Progenitor cell of endocrine pancreas (in vitro differentiated cells): ENCODE measurements at regions not wholly inside any gene's neighbourhood (a gene's known extent, or its start where the extent isn't known, plus 50 kb on each side); places are given as distances from the start of the nearest gene placed in this dataset.

ENCODE experiments used
- DNase-seq: peaks from one replicate; pipeline ENCODE4 v3.0.0; 2021; ENCODE audit warnings: low spot score; ENCODE audit not compliant: unreplicated experiment
- H3K27ac Mint-ChIP-seq: 2 replicates; pipeline ENCODE4 v1.8.0; 2021; ENCODE audit warnings: mild to moderate bottlenecking, moderate library complexity, mixed read lengths
- H3K27me3 Mint-ChIP-seq: 2 replicates; pipeline ENCODE4 v1.8.0; 2021; ENCODE audit warnings: mixed read lengths
- H3K36me3 Mint-ChIP-seq: 2 replicates; pipeline ENCODE4 v1.8.0; 2022; ENCODE audit warnings: mixed read lengths; ENCODE audit not compliant: insufficient read depth
- H3K4me1 Mint-ChIP-seq: 2 replicates; pipeline ENCODE4 v1.8.0; 2021; ENCODE audit warnings: low read depth, mixed read lengths
- H3K4me3 Mint-ChIP-seq: 2 replicates; pipeline ENCODE4 v1.8.0; 2021; ENCODE audit warnings: low read depth, mild to moderate bottlenecking, moderate library complexity, mixed read lengths
- H3K9me3 Mint-ChIP-seq: 2 replicates; pipeline ENCODE4 v1.8.0; 2021; ENCODE audit warnings: low read depth, mixed read lengths
- CTCF ChIP-seq: fragments of 200-600 bp; sonication (generic); IDR thresholded peaks from one replicate; pipeline ENCODE4 v1.5.0; 2021; ENCODE audit warnings: antibody characterized with exemption, mild to moderate bottlenecking; ENCODE audit not compliant: unreplicated experiment

DNA sequence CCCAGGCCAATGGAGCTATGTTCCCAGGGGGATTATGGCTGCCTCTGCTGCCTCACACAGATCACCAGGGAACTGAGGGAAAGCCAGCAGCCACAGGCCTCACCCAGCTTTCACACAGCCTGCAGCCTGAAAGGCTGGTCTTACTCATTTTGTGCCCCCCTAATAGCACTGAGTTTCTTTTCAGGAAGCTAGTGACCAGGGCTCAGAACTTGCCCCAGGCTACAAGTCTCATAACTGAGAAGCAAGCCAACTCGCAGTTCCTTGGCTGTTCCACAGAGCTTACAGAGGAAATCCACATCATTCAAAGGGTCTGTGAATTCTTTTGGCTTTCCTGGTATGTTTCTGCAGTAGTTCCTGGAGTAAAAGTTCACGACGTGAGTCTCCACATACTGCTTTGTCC is 524.8 kb upstream of the GJE1 start:
- peaks cover 18% of the 10 kb centered on the region for H3K9me3 Mint-ChIP-seq
- H3K4me1 Mint-ChIP-seq = no peaks in the 10 kb centered on the region
- no peaks in the 10 kb centered on the region for H3K36me3 Mint-ChIP-seq
- TF ChIP-seq CTCF = no peak
- no peak for DNase-seq
- H3K27me3 Mint-ChIP-seq = no peaks in the 10 kb centered on the region
- H3K27ac Mint-ChIP-seq = no peak overlapping the region
- no peak overlapping the region for H3K4me3 Mint-ChIP-seq

DNA sequence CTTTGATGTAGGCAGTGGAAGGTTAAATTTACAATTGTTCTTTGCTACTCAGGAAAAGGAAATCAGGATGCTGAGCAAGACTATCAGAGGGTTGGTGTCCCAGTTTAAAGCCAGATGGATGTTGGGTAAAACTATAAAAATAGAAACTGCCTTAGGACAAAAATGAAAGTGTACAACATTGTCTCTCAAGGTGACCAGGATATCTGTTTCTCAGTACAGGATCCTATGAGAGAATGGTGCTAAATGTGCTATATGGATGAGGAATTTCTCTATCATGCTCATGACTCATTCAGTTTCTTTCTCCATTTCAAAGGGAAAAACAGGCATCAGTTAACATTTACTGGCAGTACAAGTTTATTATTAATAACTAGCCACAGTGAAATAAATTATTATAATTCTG is 534.2 kb upstream of the GJE1 start:
- no peaks in the 10 kb centered on the region for H3K27me3 Mint-ChIP-seq
- no peak overlapping the region for H3K4me3 Mint-ChIP-seq
- no peaks in the 10 kb centered on the region for H3K36me3 Mint-ChIP-seq
- no peak overlapping the region for H3K27ac Mint-ChIP-seq
- no peak for TF ChIP-seq CTCF
- no peaks in the 10 kb centered on the region for H3K4me1 Mint-ChIP-seq
- DNase-seq = no peak
- H3K9me3 Mint-ChIP-seq = no peaks in the 10 kb centered on the region

- DNase-seq = no peak
- Mint-ChIP-seq H3K36me3 (no peaks in the 10 kb centered on the region), H3K27ac (no peak overlapping the region), H3K4me3 (no peak overlapping the region), H3K4me1 (no peaks in the 10 kb centered on the region), H3K9me3 (peaks cover 3% of the 10 kb centered on the region), H3K27me3 (no peaks in the 10 kb centered on the region)
- no peak for TF ChIP-seq CTCF
These were observed 537.9 kb upstream of the GJE1 start for GRCh38 chr6:141594874-141595273.

GRCh38 chr6:141593311-141593710 is 539.4 kb upstream of the GJE1 start:
- no peaks in the 10 kb centered on the region for H3K36me3 Mint-ChIP-seq
- no peak overlapping the region for H3K27ac Mint-ChIP-seq
- no peak for DNase-seq
- TF ChIP-seq CTCF = no peak
- no peak overlapping the region for H3K4me3 Mint-ChIP-seq
- no peaks in the 10 kb centered on the region for H3K27me3 Mint-ChIP-seq
- no peaks in the 10 kb centered on the region for H3K4me1 Mint-ChIP-seq
- peaks cover 3% of the 10 kb centered on the region for H3K9me3 Mint-ChIP-seq

DNA sequence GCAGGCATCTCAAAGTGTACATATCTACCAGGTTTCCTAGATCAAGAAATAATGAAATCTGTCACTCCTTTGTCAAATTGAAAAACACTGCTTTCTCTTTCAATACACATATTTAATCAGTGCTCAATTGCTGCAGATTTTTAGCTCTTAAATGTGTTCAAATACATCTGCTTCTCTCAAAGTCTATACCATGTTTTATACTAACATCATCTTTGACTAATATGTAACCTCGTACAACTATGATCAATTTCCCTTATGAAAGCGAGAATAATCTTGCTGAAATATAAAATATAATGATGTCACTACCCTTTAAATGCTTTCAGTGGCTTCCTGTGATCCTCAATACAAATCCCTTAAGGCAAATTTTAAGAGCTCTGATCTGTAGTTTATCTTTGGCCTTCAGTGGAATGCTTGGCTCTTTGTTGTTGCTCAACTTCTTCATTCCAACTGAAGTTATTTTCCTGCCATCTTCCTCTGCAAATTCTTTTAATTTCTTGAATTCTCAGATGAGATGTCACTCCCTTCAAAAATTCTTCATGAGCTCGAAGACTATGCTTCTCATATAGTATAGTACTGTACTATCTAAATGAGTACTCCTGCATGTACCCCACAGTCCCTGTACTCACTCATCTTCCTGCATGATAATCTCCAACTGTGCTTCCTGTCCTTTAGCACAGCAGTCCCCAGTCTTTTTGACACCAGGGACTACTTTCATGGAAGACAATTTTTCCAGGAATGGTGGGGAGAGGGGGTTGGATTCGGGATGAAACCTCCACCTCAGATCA is 545.1 kb upstream of the GJE1 start:
- no peak overlapping the region for H3K4me3 Mint-ChIP-seq
- H3K27ac Mint-ChIP-seq = no peak overlapping the region
- H3K36me3 Mint-ChIP-seq = no peaks in the 10 kb centered on the region
- no peak for DNase-seq
- TF ChIP-seq CTCF = no peak
- no peaks in the 10 kb centered on the region for H3K27me3 Mint-ChIP-seq
- no peaks in the 10 kb centered on the region for H3K4me1 Mint-ChIP-seq
- peaks cover 3% of the 10 kb centered on the region for H3K9me3 Mint-ChIP-seq
